Choroid plexus epithelial cell (primary cell): ENCODE measurements at regions not wholly inside any gene's neighbourhood (a gene's known extent, or its start where the extent isn't known, plus 50 kb on each side); places are given as distances from the start of the nearest gene placed in this dataset.

Experiments used
- DNase-seq: peaks from one replicate; pipeline ENCODE4 v3.0.0-alpha.2; 2010; ENCODE audit warnings: low read depth
- H3K4me3 ChIP-seq: 2 replicates; pipeline ENCODE4 v1.5.1; 2011; ENCODE audit warnings: low read depth, mild to moderate bottlenecking, control low read depth, low read length, moderate library complexity
- TF ChIP-seq, protein P1 (sequence below): conservative IDR thresholded peaks from 2 replicates; pipeline ENCODE4 v1.5.1; 2011; ENCODE audit warnings: low read depth, mild to moderate bottlenecking, control low read depth, inconsistent platforms, low read length, moderate library complexity

DNA sequence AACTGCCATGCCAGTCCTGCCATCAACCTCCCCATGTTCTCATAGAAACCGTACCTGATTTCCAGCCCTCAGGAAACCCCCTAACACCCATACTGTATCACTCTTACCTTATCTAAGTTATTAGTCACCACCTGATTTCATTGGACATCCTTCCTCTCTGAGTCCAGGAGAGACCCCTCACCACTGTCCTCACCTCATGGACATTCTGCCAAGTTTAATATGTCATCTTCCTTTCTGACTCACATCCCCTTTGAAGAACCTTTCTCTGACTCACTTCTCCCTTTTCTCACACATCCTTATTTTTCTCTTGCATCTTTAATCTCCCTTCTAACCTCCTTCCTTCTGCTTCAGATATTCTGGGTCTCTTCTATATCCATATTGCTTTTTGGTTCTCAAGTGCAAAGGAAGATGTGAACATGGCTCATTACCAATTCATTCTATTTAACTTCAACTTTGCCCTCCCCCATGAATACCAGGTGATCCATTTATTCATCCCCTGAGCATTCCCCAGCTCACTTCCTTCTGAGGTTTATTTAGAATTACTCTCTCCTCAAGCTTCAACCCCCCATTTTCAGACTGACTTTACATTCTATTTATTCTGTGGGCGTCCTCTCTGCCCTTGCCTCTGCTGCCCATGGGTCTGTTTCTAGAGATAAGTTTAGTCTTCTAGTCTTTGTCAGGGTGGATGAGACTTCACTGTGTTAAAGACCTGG lies 206.8 kb upstream of the ESRRG start:
- TF ChIP-seq, protein P1, sequence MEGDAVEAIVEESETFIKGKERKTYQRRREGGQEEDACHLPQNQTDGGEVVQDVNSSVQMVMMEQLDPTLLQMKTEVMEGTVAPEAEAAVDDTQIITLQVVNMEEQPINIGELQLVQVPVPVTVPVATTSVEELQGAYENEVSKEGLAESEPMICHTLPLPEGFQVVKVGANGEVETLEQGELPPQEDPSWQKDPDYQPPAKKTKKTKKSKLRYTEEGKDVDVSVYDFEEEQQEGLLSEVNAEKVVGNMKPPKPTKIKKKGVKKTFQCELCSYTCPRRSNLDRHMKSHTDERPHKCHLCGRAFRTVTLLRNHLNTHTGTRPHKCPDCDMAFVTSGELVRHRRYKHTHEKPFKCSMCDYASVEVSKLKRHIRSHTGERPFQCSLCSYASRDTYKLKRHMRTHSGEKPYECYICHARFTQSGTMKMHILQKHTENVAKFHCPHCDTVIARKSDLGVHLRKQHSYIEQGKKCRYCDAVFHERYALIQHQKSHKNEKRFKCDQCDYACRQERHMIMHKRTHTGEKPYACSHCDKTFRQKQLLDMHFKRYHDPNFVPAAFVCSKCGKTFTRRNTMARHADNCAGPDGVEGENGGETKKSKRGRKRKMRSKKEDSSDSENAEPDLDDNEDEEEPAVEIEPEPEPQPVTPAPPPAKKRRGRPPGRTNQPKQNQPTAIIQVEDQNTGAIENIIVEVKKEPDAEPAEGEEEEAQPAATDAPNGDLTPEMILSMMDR, result no peak
- H3K4me3 ChIP-seq, result no peak overlapping the region
- DNase-seq, result peak; percentile 59

DNA sequence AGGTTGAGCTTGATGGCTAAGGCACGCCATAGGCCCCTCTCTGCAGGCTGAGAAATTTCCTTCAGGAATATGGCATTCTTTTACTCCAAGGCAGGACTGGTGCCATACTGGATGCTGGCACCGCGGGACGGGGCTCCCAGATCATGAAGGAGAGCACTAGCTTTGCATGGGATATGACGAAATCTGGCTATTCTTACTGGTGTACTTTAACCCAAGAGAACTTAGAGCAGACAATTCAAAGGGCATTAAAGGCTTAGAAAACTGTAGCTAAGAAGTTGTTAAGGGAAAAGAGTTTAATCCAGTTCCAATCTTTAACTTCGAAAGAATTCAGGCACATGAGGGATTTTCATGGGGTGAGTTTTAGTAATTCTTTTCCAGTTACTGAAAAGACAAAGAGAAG lies 204.4 kb upstream of the ESRRG start:
- TF ChIP-seq, protein P1, result no peak
- H3K4me3 ChIP-seq, result no peak overlapping the region
- no peak for DNase-seq

DNA sequence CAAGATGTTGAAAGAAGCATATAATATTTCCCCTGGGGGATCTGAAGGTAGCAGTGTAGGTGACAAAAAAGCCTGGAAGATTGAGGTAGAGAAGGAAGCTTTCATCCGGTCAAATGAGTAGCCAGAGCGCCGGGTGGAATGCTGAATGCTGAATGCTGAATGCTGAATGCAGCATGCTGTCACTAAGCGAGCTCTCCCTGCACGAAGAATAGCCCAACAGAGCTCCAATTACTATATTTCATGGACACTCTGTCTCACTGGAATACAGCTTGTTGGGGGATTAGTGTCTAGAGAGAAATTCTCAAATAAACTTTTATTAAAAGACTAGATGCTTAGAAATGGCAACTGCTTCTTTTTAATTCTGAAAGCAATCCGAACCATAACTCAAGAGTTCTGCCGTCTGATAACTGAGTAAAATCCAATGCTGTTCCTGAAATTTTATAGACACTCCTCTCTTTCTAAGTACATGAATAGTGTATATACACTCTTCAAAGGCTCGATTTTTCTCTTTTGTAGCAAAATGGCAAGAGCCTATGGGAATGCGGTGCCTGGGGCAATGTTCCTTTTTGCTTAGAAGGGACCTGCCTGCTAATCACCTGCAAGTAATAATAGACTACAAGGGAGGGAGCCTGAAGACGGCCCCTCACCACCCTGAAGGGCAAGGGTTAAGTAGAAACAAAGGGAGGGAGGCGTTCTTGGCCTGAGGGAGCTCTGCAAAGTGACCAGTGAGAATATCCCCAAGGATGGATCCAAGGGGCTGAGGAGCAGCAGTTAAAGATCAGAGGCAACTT lies 203.7 kb upstream of the ESRRG start:
- no peak for DNase-seq
- TF ChIP-seq, protein P1, result no peak
- no peak overlapping the region for H3K4me3 ChIP-seq

DNA sequence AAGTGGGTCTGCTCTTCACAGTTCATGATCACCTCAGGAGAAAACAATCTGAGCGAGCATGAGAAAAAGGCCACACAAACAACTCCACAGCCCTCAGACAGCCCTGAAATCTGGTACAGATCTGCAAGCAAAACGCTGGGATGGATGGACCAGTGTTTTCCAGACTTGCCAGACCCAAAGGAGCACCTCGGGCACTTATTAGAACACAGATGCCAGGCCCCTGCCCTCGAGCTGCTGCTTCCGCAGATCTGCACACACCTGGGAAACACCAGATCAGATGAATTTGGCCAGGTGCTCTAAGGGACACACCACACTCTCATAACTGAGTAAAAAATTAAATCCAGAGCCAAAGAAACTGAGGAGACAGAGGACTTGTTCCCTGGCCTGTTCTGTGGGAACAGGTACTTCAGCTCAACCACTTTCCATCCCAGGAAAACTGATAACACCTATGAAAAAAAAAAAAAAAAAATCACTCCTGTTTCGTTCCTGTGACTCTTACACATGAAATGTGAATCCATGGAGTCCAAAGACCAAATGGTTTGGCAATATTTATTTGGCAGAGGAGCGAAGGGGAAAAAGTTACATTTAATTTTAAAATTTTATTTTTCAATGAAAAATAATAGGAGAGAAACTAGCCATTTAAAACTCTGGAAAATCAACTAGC lies 202.9 kb upstream of the ESRRG start:
- no peak for DNase-seq
- TF ChIP-seq, protein P1, result no peak
- no peak overlapping the region for H3K4me3 ChIP-seq

DNA sequence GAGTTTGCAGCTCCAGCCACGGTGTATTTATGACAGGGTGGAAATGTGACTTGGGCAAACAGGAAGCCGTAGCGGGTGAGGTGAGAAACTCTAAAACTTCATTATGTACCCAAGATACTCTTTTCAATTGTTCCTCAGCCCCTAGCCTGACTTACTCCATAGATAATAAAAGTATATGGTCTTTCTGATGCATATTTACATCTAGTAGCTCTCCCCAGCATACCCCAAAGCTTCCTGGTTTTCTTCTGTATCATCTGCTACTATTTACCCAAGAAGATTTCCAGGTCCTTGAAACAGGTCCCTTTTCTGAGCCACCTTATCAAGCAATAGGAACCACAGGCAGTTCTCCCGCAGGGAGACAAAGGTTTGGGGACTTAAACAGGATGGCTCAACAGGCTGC lies 201.5 kb upstream of the ESRRG start:
- no peak for DNase-seq
- TF ChIP-seq, protein P1, result no peak
- no peak overlapping the region for H3K4me3 ChIP-seq

DNA sequence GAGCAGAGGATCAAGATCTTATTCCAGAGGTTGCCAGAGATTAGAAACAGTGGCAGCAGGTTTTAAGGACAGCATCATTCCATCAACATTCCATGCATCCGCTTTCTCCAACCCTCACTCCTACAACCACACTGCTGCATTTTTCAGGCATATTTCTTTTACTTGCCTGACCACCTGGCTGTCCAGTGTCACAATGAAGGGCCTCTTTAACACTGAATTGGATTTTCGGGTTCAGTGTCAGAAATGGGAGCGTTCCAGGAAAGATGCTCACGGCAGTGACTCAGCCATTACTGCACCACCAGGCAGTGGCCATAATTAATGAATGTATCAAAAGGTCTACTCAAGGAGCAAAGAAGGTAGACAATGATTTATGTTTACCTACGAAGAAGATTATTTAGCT lies 200.4 kb upstream of the ESRRG start:
- TF ChIP-seq, protein P1, result no peak
- DNase-seq, result no peak
- H3K4me3 ChIP-seq, result no peak overlapping the region
